PC-9 (cell line): ENCODE measurements at regions not wholly inside any gene's neighbourhood (a gene's known extent, or its start where the extent isn't known, plus 50 kb on each side); places are given as distances from the start of the nearest gene placed in this dataset.
A peak's percentile ranks its signal among the peaks of the same experiment; 100 is the strongest.

Experiments
- BruUV-seq: library from RNA; stranded (reverse); fragments of 400-500 nt; replicated peaks from 2 replicates; lab custom pipeline; 2021; lab: Mats Ljungman, UMichigan
- CTCF ChIA-PET: fragments of 300-600 bp; sonication (Branson Sonifier 250); formaldehyde crosslinking; loops from one replicate; lab custom pipeline; 2022; ENCODE audit warnings: antibody characterized with exemption; lab: Charles Lee
- POLR2A ChIA-PET: fragments of 300-600 bp; sonication (Branson Sonifier 250); formaldehyde crosslinking; loops from one replicate; lab custom pipeline; 2022; ENCODE audit warnings: antibody characterized with exemption; ENCODE audit not compliant: unreplicated experiment; lab: Charles Lee
- DNase-seq, 2 experiments: peaks; one replicate each; pipeline versions ENCODE4 v3.0.0 to v3.0.0-alpha.2; 2015 to 2022; ENCODE audit warnings: mixed read lengths in 1 of 2
- H2AFZ ChIP-seq: fragments of 200-600 bp; sonication (generic); 2 replicates; pipeline ENCODE4 v1.8.1; 2017; ENCODE audit warnings: antibody characterized with exemption
- H3F3A ChIP-seq: fragments of 200-600 bp; sonication (generic); 2 replicates; pipeline ENCODE4 v1.8.1; 2017; ENCODE audit warnings: antibody characterized with exemption, mild to moderate bottlenecking, low read depth; ENCODE audit not compliant: insufficient read depth
- H3K27ac ChIP-seq: fragments of 200-600 bp; sonication (generic); 2 replicates; pipeline ENCODE4 v1.6.1; 2016; ENCODE audit warnings: mixed run types
- H3K27me3 ChIP-seq: fragments of 200-600 bp; sonication (generic); 2 replicates; pipeline ENCODE4 v1.6.1; 2016; ENCODE audit warnings: low read depth, mixed run types; ENCODE audit not compliant: insufficient read depth
- H3K36me3 ChIP-seq: fragments of 200-600 bp; sonication (generic); 2 replicates; pipeline ENCODE4 v1.6.1; 2016; ENCODE audit warnings: low read depth, mixed run types
- H3K4me1 ChIP-seq: fragments of 200-600 bp; sonication (generic); replicated peaks from 2 replicates; pipeline ENCODE4 v1.6.1; 2016; ENCODE audit warnings: mixed run types; ENCODE audit not compliant: insufficient read depth
- H3K4me2 ChIP-seq: fragments of 200-600 bp; sonication (generic); 2 replicates; pipeline ENCODE4 v1.6.1; 2017; ENCODE audit warnings: mixed run types
- H3K4me3 ChIP-seq: fragments of 200-600 bp; sonication (generic); 2 replicates; pipeline ENCODE4 v1.6.1; 2016; ENCODE audit warnings: mixed run types
- H3K79me2 ChIP-seq: fragments of 200-600 bp; sonication (generic); 2 replicates; pipeline ENCODE4 v1.6.1; 2017; ENCODE audit warnings: low read depth, mixed run types
- H3K9me2 ChIP-seq: fragments of 200-600 bp; sonication (generic); 2 replicates; pipeline ENCODE4 v1.8.1; 2017; ENCODE audit warnings: mild to moderate bottlenecking; ENCODE audit not compliant: insufficient read depth
- H3K9me3 ChIP-seq: fragments of 200-600 bp; sonication (generic); 2 replicates; pipeline ENCODE4 v1.8.1; 2016; ENCODE audit warnings: low read depth; ENCODE audit not compliant: insufficient read depth
- H4K20me1 ChIP-seq: fragments of 200-600 bp; sonication (generic); 2 replicates; pipeline ENCODE4 v1.8.1; 2017; ENCODE audit not compliant: insufficient read depth
- CTCF ChIP-seq: fragments of 200-600 bp; sonication (generic); conservative IDR thresholded peaks from 2 replicates; pipeline ENCODE4 v1.6.1; 2017; ENCODE audit warnings: mixed run types, antibody characterized with exemption, mild to moderate bottlenecking, moderate library complexity
- EZH2 ChIP-seq: fragments of 200-600 bp; sonication (generic); IDR thresholded peaks from 2 replicates; pipeline ENCODE4 v1.8.0; 2017; ENCODE audit warnings: antibody characterized with exemption, low read depth
- intact Hi-C: fragments of 100-400 bp; cut with micrococcal nuclease; formaldehyde crosslinking; loops from one replicate; pipeline ENCODE4 v1.10.0; 2022; ENCODE audit not compliant: unreplicated experiment

GRCh38 chr12:105858981-105859710, 279.6 kb downstream of the NUAK1 start:
- Histone ChIP-seq H3K9me3 (peaks cover 5% of the 10 kb centered on the region; the same call in 1 of the 2 replicates), H3K27me3 (no peaks in the 10 kb centered on the region), H3K4me3 (no peak overlapping the region), H4K20me1 (no peaks in the 10 kb centered on the region), H3K79me2 (no peaks in the 10 kb centered on the region), H3K9me2 (no peaks in the 10 kb centered on the region), H3K27ac (no peak overlapping the region), H3K4me1 (peaks cover 41% of the 10 kb centered on the region), H3K4me2 (no peak overlapping the region), H2AFZ (no peak overlapping the region), H3F3A (peaks cover 18% of the 10 kb centered on the region), H3K36me3 (no peaks in the 10 kb centered on the region)
- BruUV-seq: no TSS peak
- TF ChIP-seq CTCF (no peak), EZH2 (no peak)
- POLR2A ChIA-PET: no interaction called here
- DNase-seq: no peak
- intact Hi-C loops: no loop called here
- CTCF ChIA-PET: no interaction called here

- peak in 1 of 2 experiments; percentile 96 for DNase-seq
- Histone ChIP-seq H3K4me3 (no peak overlapping the region), H3K9me3 (peaks cover 5% of the 10 kb centered on the region; the same call in 1 of the 2 replicates), H3K27ac (peak overlapping the region; percentile 70), H4K20me1 (no peaks in the 10 kb centered on the region), H3K4me1 (peaks cover 41% of the 10 kb centered on the region), H3K27me3 (no peaks in the 10 kb centered on the region), H3K9me2 (no peaks in the 10 kb centered on the region), H2AFZ (no peak overlapping the region), H3K36me3 (no peaks in the 10 kb centered on the region), H3K79me2 (no peaks in the 10 kb centered on the region), H3F3A (peaks cover 18% of the 10 kb centered on the region), H3K4me2 (peak overlapping the region; percentile 48; the same call in 1 of the 2 replicates)
- BruUV-seq: no TSS peak
- intact Hi-C loops: loop anchor here (2.0 kb wide), 1 partner anchor 74 kb away; no protein-coding TSS in a partner anchor
- POLR2A ChIA-PET: interaction anchor here (0.6 kb wide), 1 partner anchor 279 kb away, joined by 3 read pairs; no protein-coding TSS in a partner anchor
- CTCF ChIA-PET: no interaction called here
- TF ChIP-seq EZH2 (no peak), CTCF (no peak)
These were observed 278.1 kb downstream of the NUAK1 start for GRCh38 chr12:105860561-105861207.

GRCh38 chr12:105861227-105861626, 277.5 kb downstream of the NUAK1 start:
- POLR2A ChIA-PET: interaction anchor here (0.6 kb wide), 1 partner anchor 278 kb away, joined by 3 read pairs; no protein-coding TSS in a partner anchor
- no peak for DNase-seq
- Histone ChIP-seq H3K36me3 (no peaks in the 10 kb centered on the region), H3K9me2 (no peaks in the 10 kb centered on the region), H3K27me3 (no peaks in the 10 kb centered on the region), H3K27ac (peak overlapping the region; percentile 70), H2AFZ (no peak overlapping the region), H3K79me2 (no peaks in the 10 kb centered on the region), H4K20me1 (no peaks in the 10 kb centered on the region), H3K9me3 (peaks cover 5% of the 10 kb centered on the region; the same call in 1 of the 2 replicates), H3K4me2 (peak overlapping the region; percentile 48; the same call in 1 of the 2 replicates), H3F3A (peaks cover 18% of the 10 kb centered on the region), H3K4me1 (peaks cover 41% of the 10 kb centered on the region), H3K4me3 (no peak overlapping the region)
- TF ChIP-seq CTCF (no peak), EZH2 (no peak)
- intact Hi-C loops: loop anchor here (2.0 kb wide), 1 partner anchor 74 kb away; no protein-coding TSS in a partner anchor
- no TSS peak for BruUV-seq
- CTCF ChIA-PET: no interaction called here
